GM13977 (cell line): ENCODE measurements at regions not wholly inside any gene's neighbourhood (a gene's known extent, or its start where the extent isn't known, plus 50 kb on each side); places are given as distances from the start of the nearest gene placed in this dataset.

Source experiments
- DNase-seq: peaks from one replicate; pipeline ENCODE4 v3.0.0; 2012; ENCODE audit warnings: low spot score
- in situ Hi-C: fragments of 300-500 bp; cut with MboI; formaldehyde crosslinking; loops from one replicate; pipeline ENCODE4 v1.12.0; 2022; ENCODE audit warnings: low sequenced_read_pairs, low pct_unique_long_range_greater_than_20kb, mixed read lengths, inconsistent platforms; ENCODE audit not compliant: unreplicated experiment
- TF ChIP-seq, protein P1 (sequence below): IDR thresholded peaks from 2 replicates; pipeline ENCODE4 v1.5.1; 2012; ENCODE audit warnings: mild to moderate bottlenecking, control low read depth; ENCODE audit not compliant: insufficient read depth; ENCODE audit errors: extremely low read depth, missing control alignments

DNA sequence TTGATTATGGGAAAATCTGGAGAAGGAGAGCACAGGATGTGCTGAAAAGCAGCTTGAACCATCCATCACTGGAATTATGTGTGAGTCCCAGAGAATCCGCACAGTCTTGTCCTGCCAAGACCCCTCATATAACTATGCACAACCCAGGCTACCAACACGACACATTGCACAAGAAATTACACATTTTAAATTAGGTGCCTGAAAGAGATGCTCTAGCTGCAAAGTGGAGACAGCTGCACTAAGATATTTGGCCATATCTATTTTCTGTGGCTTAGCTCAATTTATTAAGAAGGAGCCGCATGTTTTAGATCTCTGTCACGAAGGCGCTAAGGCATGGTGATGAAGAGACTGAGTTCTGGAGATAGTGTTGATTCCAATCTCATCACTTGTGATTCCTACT lies 1308.4 kb downstream of the CDH8 start:
- no peak for DNase-seq
- TF ChIP-seq, protein P1, sequence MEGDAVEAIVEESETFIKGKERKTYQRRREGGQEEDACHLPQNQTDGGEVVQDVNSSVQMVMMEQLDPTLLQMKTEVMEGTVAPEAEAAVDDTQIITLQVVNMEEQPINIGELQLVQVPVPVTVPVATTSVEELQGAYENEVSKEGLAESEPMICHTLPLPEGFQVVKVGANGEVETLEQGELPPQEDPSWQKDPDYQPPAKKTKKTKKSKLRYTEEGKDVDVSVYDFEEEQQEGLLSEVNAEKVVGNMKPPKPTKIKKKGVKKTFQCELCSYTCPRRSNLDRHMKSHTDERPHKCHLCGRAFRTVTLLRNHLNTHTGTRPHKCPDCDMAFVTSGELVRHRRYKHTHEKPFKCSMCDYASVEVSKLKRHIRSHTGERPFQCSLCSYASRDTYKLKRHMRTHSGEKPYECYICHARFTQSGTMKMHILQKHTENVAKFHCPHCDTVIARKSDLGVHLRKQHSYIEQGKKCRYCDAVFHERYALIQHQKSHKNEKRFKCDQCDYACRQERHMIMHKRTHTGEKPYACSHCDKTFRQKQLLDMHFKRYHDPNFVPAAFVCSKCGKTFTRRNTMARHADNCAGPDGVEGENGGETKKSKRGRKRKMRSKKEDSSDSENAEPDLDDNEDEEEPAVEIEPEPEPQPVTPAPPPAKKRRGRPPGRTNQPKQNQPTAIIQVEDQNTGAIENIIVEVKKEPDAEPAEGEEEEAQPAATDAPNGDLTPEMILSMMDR, result no peak
- in situ Hi-C loops, result no loop called here

DNA sequence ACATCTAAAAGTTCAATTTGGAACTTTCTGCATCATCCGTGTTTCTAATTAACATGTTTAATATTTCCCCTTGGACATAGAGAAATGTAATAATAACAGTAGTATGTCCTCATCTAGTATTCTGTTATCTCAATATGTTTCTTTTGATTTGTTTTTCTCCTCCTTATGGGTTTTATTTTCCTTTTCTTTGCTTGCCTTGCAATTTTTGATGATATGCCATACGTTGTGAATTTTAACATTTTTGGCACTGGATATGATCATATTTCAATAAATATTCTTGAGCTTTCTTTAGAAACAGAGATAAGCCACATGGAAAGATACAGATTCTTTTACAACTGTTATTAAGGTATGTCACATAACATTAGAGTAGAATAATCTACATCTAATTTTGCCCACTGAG lies 1316.2 kb downstream of the CDH8 start:
- no peak for DNase-seq
- TF ChIP-seq, protein P1, result no peak
- in situ Hi-C loops, result no loop called here

DNA sequence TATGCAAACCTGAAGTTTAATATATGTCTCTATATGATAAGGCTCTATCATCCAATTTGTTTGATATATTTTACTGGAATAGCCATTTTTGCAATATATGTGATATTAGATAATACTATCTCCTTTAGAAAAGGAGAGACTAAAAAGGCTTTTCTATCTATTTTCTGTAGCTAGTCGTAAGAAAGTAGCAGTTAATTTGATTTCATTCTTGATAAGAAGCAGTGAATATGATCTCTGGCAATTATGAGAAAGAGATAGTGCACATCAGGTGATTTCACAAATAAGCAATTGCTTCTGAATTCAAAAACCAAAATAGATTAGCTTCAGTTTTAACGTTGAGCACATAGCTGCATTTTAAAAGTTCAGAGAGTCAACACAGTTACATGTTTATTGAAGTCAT lies 1318.4 kb downstream of the CDH8 start:
- DNase-seq, result no peak

DNA sequence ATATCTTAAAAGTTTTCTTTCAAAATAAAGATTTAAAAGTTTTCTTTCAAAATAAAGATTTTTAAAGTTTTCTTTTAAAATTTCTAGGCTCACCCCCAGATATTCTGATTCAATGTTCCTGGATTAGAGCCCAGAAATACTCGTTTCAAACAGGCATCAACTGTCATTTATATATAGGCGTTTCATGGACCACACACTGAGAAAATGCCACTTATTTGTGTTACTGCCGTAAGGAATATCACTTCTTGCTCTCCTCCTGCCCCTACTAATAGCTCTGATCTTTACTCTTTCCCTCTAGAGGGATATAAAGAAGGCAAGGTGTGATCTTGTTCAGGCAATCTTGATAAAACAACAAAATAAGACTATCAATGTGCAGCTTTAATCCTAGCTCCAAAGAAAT lies 1324.1 kb downstream of the CDH8 start:
- in situ Hi-C loops, result no loop called here
- TF ChIP-seq, protein P1, result no peak
- DNase-seq, result no peak

More for the DNA sequence above, 1318.4 kb downstream of the CDH8 start:
- TF ChIP-seq, protein P1, result no peak
- in situ Hi-C loops, result no loop called here

DNA sequence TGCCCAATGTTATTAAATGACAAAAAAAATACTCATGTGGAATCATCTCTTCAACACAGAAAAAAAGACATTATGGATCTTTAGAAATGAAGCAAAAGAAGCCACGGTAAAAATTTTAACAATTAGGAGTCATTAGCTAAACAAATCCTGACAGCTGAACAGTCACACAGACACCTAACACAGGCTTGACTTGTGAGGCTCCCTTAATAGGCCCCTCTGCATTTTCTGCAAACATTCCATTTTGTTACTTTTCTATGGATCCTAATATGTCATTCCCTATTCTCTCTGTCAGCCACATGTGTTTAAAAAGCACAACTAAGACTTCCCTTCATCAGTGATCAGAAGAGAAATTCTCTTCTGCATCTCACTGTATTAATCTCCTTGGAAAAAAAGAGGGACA lies 1331.5 kb downstream of the CDH8 start:
- in situ Hi-C loops, result no loop called here
- TF ChIP-seq, protein P1, result no peak
- DNase-seq, result no peak

DNA sequence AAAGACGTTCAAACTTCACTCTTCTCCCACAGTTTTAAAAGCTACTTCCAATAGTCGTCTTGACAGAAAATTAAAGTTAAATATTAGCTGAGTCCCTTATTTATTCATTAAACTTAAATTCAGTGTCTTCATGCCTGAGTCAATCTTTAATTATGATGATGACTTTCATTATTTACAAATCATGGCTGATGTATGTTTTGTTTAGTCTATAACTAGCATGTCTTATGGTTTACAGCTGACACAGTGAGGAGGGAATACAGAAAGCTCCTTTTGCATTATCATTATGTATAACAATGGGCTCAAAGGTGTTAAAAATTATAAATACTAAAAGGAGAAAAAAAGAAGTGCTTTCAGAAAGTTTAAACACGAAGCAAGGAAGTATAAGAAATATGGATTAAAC lies 1333.1 kb downstream of the CDH8 start:
- in situ Hi-C loops, result no loop called here
- TF ChIP-seq, protein P1, result no peak
- no peak for DNase-seq

DNA sequence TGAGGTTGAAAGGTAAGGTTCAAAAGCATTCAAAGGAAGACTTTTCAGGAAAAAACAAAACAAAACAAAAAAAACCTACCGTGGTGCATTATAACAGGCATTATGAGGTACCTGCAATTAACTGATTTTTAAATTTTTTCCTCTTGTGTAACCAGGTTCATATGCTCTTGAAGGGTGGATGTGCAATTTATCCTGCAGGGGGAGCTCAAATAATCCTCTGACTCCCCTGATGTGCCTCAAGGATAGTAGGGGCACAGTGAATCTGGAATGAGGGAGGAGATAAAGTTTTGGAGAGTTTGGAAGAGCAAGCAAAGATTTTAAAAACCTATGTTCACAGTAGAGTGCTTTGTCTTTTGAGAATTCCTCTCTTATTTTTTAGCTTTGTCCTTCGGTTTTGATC lies 1349.4 kb downstream of the CDH8 start:
- TF ChIP-seq, protein P1, result no peak
- in situ Hi-C loops, result no loop called here
- DNase-seq, result no peak
